ENCODE measurements at regions not wholly inside any gene's neighbourhood (a gene's known extent, or its start where the extent isn't known, plus 50 kb on each side); places are given as distances from the start of the nearest gene placed in this dataset.

- no peak for DNase-seq (ENCODE audit: low read depth in 2 of 2)
Measured at GRCh38 chr3:124243177-124243859, 251.4 kb upstream of the ROPN1 start.

GRCh38 chr3:124246376-124246775 lies 254.5 kb upstream of the ROPN1 start:
- no peak for DNase-seq (ENCODE audit: low read depth in 2 of 2)

- no peak for DNase-seq (ENCODE audit: low read depth in 2 of 2)
Measured at GRCh38 chr3:124246949-124247348, 255.0 kb upstream of the ROPN1 start.

- DNase-seq (ENCODE audit: low read depth in 2 of 2), result no peak
Measured at GRCh38 chr3:124248471-124249028, 256.6 kb upstream of the ROPN1 start.

GRCh38 chr3:124249038-124249437 lies 257.1 kb upstream of the ROPN1 start:
- DNase-seq (ENCODE audit: low read depth in 2 of 2), result no peak

- DNase-seq (ENCODE audit: low read depth in 2 of 2), result no peak
Measured at GRCh38 chr3:124250053-124250452, 258.1 kb upstream of the ROPN1 start.

GRCh38 chr3:124256156-124256555 lies 264.2 kb upstream of the ROPN1 start:
- DNase-seq (ENCODE audit: low read depth in 2 of 2), result no peak

GRCh38 chr3:124256599-124256998 lies 264.7 kb upstream of the ROPN1 start:
- no peak for DNase-seq (ENCODE audit: low read depth in 2 of 2)

- DNase-seq (ENCODE audit: low read depth in 2 of 2), result no peak
Measured at GRCh38 chr3:124257336-124257864, 265.5 kb upstream of the ROPN1 start.

GRCh38 chr3:124258057-124258500 lies 266.2 kb upstream of the ROPN1 start:
- no peak for DNase-seq (ENCODE audit: low read depth in 2 of 2)

GRCh38 chr3:124260206-124260915 lies 268.4 kb upstream of the ROPN1 start:
- DNase-seq (ENCODE audit: low read depth in 2 of 2), result no peak

- DNase-seq (ENCODE audit: low read depth in 2 of 2), result no peak
Measured at GRCh38 chr3:124261306-124261705, 269.4 kb upstream of the ROPN1 start.

GRCh38 chr3:124263168-124263567 lies 271.2 kb upstream of the ROPN1 start:
- DNase-seq (ENCODE audit: low read depth in 2 of 2), result no peak

GRCh38 chr3:124264346-124264745 lies 272.4 kb upstream of the ROPN1 start:
- DNase-seq (ENCODE audit: low read depth in 2 of 2), result no peak

- no peak for DNase-seq (ENCODE audit: low read depth in 2 of 2)
Measured at GRCh38 chr3:124266487-124266886, 274.6 kb upstream of the ROPN1 start.

- DNase-seq (ENCODE audit: low read depth in 2 of 2), result no peak
Measured at GRCh38 chr3:124267406-124267805, 275.5 kb upstream of the ROPN1 start.

GRCh38 chr3:124268355-124268754 lies 276.4 kb upstream of the ROPN1 start:
- DNase-seq (ENCODE audit: low read depth in 2 of 2), result no peak

- DNase-seq (ENCODE audit: low read depth in 2 of 2), result no peak
Measured at GRCh38 chr3:124269619-124270018, 277.7 kb upstream of the ROPN1 start.

GRCh38 chr3:124272605-124273151 lies 280.8 kb upstream of the ROPN1 start:
- DNase-seq (ENCODE audit: low read depth in 2 of 2), result no peak

GRCh38 chr3:124273651-124274050 lies 281.7 kb upstream of the ROPN1 start:
- DNase-seq (ENCODE audit: low read depth in 2 of 2), result no peak

- DNase-seq (ENCODE audit: low read depth in 2 of 2), result no peak
Measured at GRCh38 chr3:124274051-124274450, 282.1 kb upstream of the ROPN1 start.

- DNase-seq (ENCODE audit: low read depth in 2 of 2), result no peak
Measured at GRCh38 chr3:124275412-124275811, 283.5 kb upstream of the ROPN1 start.

GRCh38 chr3:124276133-124276532 lies 284.2 kb upstream of the ROPN1 start:
- DNase-seq (ENCODE audit: low read depth in 2 of 2), result no peak

Measured in stimulated activated CD8-positive, alpha-beta memory T cell treated with anti-CD3 and anti-CD28 coated beads, Interleukin-2, amount 100 ng/mL, for 48 hours (primary cell).